ENCODE measurements at regions not wholly inside any gene's neighbourhood (a gene's known extent, or its start where the extent isn't known, plus 50 kb on each side); places are given as distances from the start of the nearest gene placed in this dataset.
A peak's percentile ranks its signal among the peaks of the same experiment; 100 is the strongest.

DNA sequence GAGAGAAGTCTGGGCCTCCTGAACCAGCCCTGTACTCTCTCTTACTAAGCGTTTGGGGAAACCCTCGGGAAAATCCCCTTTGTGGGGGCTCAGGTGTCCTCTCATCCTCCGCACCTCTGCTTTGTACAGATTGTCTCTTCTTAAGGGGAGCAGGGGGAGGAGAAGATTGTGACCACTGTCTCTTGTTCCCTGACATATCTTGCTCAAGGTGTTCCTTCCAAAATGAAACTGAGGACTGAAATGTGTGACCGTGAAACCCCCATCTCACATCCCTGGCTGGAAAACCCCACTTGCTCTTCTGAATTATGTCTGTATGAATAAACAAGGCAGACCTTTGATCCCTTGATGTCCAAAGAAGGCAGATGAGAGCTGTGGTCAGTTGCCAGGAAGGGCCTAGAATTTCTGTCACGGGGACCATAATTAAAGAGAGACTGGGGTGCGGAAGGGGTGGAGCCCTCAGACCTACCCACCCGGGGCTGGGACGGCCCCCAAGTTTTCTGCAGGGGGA, 369.8 kb downstream of the AACS start:
- DNase-seq (ENCODE audit: low spot score) = no peak

DNA sequence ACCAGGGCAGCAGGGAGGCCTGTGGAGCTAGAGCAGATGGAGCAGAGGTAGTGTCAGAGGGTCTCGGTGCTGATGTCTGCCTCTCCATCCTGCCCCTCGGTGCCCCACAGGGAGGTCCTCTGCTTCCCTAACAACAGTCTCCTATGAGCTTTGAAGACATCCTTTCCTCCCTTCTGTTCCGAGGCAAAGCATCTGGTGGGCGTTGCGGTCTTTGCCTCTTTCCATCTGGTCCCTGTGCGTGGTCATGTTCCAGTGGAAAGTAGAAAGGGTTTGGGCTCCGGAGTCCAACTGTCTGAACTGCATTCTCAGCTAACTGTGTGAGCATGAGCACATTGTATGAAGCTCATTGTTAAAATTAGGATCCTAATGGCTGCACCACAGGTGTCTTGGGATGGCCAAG, 370.6 kb downstream of the AACS start:
- no peak for DNase-seq (ENCODE audit: low spot score)

DNA sequence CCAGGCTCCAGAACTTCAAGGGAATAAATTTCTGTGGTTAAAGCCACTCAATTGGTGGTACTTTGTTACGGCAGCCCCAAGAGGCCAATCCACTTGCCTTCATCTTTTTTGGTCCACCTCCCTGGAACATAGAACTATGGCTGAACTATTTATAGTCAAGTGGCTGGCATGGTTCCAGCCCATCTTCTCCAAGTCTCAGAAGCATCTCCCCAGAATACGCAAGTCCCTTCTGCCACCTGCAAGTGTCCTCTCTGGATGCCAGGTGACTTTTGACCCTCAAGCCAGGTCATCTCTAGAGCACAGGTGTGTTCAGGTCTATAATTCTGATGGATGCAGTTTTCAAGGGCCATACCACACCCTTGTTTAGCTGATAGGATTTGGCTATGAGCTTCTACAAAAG, 371.5 kb downstream of the AACS start:
- no peak for DNase-seq (ENCODE audit: low spot score)

DNA sequence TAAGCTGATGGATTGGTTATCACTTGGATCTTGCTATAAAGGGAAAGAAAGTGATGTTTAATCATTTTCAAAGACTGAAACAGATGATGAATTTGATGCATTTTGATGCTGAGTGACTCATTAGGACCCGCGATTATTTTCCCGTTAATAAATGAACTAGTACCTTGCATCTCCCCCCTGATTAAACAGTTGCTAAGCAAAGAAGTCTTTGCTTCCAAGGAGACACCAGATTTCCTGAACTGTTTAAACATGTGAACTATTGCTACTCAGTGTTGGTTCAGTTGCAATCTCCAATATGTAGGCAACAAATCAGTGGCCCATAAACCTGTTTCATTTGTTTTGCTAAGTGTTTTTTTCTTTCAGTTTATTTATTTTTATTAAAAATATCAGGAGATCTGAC, 375.2 kb downstream of the AACS start:
- DNase-seq (ENCODE audit: low spot score) = no peak

DNA sequence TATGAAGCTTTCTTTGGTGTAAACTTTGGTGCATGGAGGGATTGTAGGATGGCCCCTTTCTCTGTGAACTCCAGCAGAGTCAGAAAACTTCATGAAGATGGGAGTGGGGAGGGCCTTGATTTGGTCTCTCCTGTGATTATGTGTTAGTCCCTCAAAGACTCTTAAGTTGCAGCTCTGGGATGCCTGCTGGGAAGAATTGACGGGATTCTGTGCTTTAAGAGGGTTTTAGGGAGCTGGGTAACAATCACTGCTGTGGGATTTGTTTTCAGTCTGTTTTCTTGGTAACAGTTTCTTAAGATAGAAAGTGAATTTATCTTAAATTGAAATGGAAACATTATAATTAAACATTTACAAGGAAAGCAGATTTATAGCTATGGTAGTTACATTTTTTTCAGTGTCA, 378.1 kb downstream of the AACS start:
- no peak for DNase-seq (ENCODE audit: low spot score)

DNA sequence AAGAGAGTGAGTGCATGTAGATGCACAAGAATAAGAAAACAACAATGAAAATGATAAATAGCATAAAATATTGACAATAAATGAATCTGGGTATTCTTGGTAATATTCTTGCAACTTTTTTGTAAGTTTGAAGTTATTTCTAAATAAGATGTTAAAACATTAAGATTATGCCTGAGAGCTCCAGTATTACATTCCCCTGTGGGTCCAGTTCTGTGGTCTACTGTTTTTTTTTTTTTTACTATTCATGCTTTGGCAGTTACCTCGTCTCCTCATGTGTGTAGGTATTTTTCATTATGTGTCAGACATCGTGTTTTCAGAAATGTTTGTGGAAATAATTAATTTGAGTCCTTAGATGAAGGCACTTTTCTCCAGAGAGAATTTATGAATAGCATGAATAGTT, 386.2 kb downstream of the AACS start:
- DNase-seq (ENCODE audit: low spot score) = no peak

DNA sequence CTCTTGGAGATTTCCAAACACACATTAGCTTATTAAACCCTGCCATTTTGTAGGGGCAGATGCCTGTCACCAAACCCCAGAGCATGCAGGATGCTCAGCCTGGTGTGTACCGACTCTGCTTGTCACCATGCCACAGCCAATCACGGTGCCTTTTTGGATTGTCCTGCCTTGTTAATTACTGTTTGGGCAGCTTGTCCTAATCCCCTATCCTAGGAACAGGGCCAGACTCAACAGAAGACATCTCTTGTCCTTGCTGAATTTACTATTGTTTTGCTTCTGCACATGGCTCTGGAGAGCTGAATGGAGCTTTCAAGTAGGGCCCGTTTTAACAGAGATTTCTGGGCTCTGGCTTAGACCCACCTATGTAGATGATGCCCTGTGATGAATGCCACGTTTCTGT, 388.5 kb downstream of the AACS start:
- no peak for DNase-seq (ENCODE audit: low spot score)

DNA sequence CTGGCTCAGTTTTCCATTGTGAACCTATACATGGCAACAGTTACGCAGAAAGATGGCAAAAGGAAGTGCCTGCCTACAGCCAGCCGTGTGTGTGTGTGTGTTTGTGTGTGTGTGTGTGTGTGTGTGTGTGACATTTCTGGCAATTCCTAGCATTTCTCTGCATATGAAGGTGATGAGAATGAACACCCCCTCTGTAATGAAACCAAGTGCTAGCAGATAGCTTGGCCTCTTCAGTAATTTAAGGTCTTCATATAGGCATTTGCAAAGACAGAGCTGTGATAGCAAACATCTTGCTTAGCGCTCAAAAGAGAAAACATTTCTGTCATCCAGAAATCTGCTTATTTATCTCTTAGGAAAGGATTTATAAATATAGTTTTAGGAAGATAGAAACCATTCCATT, 389.1 kb downstream of the AACS start:
- DNase-seq (ENCODE audit: low spot score) = no peak

DNA sequence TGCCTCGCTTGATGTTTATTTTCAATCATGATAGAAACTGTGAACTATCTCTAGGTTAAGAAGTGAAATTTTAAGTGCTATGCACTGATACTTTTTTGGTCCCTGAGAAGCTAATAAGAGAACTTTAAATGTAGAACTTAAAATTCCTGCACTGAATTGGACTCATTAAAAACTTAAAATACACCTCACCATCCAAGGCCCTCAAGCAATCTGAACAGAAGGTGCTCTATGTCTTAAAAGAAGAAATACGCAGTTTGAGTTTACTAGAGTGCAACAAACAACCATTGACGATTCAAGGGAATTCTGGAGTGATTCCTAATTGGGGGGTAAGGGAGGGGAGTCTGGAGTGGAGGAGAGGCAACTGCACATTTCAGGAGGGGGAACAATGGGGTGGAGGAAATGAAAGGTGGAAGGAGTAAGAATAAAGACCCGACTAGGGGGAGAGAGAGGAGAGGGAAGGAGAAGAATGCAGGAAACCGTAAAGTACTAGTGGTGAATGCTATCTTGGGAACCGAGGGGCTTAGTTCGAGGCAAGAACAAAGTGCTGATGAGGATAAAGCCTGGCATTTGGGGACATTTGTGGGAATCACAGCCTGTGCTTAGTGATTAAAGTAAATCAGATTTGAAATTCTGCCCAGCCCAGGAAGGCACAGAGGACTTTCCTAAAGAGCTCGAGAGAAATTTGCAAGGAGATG, 389.7 kb downstream of the AACS start:
- DNase-seq (ENCODE audit: low spot score) = peak; percentile 33

DNA sequence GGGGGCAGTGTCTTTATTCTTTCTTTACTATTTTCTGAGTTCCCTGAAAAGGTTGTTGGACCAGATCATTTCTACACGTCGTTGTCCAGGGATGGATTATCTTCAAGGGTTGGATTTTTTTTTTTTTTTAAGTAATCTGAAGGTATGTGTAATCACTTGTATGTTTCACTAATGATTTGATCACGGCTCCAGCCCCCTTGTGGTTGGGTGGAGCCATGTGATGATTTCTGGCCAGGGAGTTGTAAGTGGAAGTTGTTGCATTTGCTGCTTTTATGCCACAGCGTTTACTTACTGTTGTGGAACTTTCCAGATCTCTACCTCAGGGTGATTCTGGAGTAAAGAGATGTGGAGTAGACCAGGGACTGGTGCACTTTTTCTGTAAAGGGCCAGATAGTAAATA, 390.3 kb downstream of the AACS start:
- no peak for DNase-seq (ENCODE audit: low spot score)

DNA sequence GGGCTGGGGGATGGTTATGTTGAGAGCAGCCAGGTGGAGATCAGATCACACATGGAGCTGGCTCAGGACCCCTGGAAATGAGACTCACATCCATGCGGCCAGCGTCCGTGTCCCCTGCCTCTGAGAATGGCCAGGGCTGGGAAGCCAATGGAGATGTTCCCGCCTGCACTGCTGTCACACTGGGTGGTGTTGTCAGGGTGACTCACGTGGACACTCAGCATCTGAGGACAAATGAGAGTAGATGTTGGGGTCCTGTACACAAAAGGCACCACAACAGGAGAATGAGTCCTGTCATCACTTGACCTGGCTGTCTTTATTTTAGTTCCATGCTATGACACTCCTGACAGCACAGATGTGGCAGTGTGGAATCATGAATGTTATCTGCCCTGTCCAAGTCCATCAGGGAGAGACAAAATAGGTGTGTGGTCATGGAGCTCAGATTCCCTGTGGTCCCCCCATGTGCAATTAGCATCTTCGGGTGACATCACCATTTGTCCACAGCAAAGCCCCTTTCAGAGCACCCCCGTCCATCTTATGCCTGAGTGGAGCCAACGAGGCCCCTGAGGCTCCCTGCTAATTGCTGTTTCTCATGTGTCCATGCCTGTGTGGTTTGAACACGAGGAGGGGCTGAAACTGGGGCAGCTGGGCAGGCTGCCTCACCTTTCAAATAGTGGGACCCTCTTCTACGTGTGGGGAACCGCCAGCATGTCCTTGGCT, 393.5 kb downstream of the AACS start:
- DNase-seq (ENCODE audit: low spot score) = no peak

DNA sequence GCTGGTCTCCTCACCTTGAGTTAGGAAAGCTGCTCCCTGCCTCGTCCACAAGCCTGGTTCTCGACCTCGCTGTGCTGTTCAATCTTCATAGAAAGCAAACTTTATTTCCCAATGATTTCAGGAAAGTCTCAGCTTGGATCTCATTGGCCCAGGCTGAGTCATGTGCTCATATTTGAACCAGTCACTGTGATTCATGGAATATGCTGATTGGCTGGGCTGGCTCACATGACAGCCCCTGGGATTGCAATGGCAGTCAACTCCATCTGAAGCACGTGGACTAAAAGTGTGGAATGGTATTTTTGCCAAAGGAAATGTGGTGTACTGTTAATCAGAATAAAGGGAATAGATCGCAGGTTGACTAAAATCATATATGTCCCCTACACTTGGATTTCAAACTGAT, 396.6 kb downstream of the AACS start:
- DNase-seq (ENCODE audit: low spot score) = no peak

DNA sequence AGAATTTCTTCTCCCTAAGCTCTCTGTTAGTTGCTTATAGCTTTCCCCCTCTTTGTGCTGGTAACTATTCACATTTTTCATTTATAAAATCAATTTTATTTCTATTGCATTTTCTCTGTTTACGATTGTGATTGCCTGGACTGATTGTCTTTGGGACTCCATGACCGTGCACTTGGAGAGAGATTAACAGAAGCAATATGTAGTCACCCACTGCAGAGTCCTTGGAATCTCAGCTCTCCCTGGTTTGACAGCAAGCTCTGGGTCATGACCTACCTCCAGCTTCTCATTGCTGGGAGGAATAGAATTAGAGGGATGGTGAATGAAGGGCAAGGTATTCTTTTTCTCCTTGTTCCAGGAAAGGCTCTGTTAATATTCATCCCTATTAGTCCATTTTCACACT, 398.2 kb downstream of the AACS start:
- DNase-seq (ENCODE audit: low spot score) = no peak

DNA sequence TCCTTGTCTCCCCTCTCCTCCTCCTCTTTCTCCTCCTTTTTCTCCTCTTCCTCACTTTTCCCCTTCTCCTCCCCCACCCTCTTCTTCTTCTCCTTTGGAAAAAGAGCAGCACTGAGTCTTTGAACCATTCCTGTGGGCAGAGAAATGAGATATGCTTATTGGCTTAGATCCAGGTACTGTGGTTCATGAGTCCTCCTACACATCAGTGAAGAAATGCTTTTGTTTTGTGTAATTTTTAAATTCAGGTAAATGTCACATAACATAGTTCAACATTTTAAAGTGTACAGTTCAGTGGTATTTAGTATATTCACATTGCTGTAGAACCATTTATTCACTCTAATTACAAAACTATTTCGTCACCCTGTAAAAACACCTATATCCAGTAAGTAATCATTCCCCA, 402.1 kb downstream of the AACS start:
- no peak for DNase-seq (ENCODE audit: low spot score)

DNA sequence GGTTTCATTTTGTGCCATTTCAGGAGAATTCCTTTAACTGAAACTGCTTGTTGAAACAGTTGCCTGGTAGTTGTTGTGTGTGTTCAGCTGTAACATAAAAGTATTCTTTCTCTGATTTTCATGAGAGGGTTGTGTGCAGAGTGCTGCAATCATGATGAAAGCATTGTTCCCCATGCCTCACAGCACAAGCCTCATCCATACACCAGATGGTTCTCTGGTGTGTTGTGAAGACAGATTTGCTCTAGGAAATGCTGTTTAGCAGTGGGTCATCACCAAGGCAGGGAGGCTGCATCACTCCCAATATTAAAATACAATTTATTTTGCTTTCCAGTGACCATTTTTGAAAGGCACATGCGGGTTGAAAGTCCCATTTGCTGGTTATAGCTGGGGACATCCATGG, 404.4 kb downstream of the AACS start:
- DNase-seq (ENCODE audit: low spot score) = no peak

DNA sequence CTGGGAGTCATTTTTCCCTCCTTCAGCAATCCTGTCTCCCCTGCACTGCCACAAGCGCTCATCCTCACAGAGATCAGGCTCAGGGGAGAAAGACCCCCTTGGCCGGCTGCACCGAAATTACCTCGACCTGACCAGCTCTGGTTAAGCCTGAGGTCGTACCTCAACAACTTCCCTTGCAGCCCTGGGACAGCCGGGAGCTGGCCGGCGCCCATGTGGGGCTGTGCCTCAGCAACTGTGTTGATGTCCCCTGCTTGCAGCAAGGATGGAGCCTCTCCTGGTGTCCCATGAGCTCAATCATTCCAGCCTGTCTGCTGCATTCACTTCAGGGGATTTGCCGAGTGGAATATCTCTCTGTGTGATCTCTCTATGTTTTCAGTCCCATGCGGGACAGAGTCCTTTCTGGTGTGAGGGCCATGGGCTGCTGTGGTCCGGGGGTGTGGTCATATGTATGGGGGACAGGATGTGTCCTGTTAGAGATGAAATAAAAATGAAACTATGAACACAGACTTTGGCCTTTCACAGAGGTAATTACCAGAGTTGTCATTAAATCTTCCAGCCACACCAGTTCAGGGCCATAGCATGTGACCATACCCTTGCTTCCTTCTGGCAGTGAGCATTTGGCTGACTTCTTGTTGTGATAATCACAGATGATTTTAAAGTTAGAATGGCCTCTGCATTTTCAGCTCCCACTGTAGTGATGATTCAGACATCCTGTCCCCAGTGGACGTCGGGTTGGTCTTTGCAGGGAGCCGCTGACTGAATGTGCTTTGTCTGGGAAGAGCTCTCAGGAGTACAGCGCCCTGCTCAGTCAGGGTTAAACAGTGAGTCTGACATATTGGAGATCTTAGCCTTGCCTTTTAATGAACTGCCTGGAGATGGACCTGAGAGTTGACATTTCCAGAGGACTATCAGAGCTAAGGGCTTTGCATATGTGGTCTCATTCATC, 405.9 kb downstream of the AACS start:
- no peak for DNase-seq (ENCODE audit: low spot score)

DNA sequence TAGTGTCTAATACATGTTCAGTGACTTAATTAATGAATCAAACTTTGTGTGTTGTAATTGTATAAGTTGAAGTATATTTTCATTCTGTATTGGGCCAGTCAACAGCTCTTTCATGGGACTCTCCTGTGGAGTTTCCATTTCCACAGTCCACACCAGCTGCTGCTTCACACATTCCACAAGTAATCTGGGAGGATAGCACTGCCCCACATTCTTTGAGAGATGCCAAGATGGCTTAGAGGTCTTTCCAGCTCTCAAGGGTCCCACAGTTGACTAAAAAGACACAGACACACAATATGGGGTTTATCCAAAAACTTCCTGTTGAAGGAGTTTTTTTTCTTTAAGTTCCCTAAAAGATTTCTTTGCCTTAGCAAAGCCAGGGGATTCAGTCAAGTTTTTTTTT, 408.3 kb downstream of the AACS start:
- no peak for DNase-seq (ENCODE audit: low spot score)

DNA sequence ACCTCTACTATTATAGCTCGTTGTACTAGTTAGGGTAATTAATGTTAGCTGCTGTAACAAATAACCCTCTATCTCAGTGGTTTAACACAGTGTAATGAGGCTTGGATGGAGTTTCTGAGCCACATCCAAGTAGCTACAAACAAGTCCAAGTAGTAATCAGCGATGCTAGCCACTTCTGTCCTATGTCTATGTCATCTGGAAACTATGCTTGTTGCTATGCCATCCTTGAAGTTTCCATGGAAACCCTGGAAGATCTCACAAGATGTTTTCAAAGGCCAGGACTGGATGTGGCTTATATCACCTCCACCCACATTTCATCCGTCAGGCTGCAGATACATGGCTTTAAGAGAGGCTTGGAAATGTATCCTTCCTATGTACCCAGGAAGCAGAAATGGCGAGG, 422.1 kb downstream of the AACS start:
- DNase-seq (ENCODE audit: low spot score) = no peak

DNA sequence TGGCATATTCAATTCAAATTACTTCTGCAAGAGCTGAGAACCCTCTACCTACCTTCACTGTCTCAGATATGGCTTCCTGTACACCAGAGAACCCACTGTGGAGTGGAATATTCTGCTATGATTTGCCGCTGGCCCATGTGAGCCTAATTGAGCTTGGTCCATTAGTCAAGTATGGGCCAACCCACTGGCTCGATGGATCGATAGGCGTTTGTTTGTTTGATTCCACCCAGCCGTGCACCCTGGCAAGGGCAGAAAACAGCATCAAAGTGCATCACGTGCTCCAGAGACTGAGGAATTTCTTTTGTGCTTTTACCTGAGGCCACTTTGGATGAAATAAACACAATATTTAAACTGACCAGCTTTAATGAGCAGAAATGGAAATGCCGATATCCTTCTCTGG, 426.3 kb downstream of the AACS start:
- no peak for DNase-seq (ENCODE audit: low spot score)

DNA sequence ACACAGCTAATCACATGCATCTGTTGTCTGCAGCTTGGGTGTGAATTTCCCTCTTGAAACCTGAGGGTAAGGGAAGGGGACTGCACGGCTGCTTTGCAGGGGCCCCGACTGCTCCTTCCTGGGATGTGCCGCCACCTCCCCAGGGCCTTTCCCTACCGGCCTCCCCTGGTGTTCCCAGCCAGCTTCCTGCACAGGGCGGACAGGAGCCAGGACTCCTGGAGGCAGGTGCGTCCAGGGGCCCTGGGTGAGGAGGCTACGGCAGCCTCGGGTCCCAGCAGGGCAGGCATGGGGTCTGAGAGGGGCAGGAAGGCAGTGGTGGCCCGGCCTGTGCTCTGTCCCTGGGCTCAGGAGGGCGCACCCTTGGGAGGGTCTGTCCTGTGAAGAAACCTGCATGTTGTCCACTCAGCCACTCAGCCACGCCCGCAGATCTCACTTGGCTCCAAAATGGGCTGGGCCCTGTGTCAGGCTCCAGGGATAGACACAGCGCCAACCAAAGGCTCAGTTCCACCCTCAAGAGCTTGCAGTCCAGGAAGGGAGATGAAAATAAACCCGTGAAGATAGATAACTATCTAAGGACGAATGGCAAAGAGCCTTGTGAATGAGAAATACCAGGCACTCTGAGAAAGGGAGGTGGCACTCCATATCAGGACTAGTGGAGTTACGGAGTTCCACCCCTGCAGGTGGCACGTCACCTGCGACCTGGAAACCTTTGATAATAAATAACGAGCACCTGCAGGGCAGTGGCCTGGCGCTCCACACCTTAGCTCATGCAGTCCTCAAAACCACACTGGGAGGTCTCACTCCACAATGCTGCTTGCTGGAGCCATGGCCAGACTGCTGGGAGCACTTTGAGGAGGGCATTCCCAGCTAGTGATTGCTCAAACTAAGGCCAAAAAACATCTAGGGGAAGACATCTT, 427.4 kb downstream of the AACS start:
- DNase-seq (ENCODE audit: low spot score) = no peak

DNA sequence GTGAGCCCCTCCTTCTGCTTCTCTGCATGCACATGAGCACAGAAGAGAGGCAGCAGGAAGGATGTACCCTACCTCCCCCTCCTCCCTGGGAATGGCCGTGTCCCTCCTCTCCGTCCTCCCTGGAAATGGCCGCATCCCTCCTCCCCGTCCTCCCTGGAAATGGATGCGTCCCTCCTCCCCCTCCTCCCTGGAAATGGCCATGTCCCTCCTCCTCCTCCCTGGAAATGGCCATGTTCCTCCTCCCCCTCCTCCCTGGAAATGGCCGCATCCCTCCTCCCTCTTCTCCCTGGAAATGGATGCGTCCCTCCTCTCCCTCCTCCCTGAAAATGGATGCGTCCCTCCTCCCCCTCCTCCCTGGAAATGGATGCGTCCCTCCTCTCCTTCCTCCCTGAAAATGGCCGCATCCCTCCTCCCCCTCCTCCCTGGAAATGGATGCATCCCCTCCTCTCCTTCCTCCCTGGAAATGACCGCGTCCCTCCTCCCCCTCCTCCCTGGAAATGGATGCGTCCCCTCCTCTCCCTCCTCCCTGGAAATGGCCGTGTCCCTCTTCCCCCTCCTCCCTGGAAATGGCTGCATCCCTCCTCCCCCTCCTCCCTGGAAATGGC, 428.6 kb downstream of the AACS start:
- DNase-seq (ENCODE audit: low spot score) = no peak
